Inflammatory macrophage (primary cell): ENCODE measurements at regions not wholly inside any gene's neighbourhood (a gene's known extent, or its start where the extent isn't known, plus 50 kb on each side); places are given as distances from the start of the nearest gene placed in this dataset.

Source experiments
- DNase-seq, 2 donors: peaks; one replicate each; pipeline ENCODE4 v3.0.0-alpha.2; 2020 to 2022

- DNase-seq, result no peak
Observed at GRCh38 chr15:69505956-69506556, 53.4 kb downstream of the RPLP1 start.

- peak; percentile 53 to 69 for DNase-seq
Observed at GRCh38 chr15:69508659-69509058, 56.0 kb downstream of the RPLP1 start.

GRCh38 chr15:69509131-69509530 is 56.5 kb downstream of the RPLP1 start:
- DNase-seq, result peak in 1 of 2 donors; percentile 19

GRCh38 chr15:69510556-69510955 is 57.9 kb downstream of the RPLP1 start:
- DNase-seq, result no peak

- no peak for DNase-seq
Observed at GRCh38 chr15:69511015-69511414, 58.4 kb downstream of the RPLP1 start.

- DNase-seq, result no peak
Observed at GRCh38 chr15:69511716-69512340, 59.2 kb downstream of the RPLP1 start.

GRCh38 chr15:69513450-69513960 is 60.9 kb downstream of the RPLP1 start:
- DNase-seq, result peak; percentile 7 to 16

GRCh38 chr15:69513986-69514385 is 61.4 kb downstream of the RPLP1 start:
- no peak for DNase-seq

- peak; percentile 48 to 69 for DNase-seq
Observed at GRCh38 chr15:69515508-69515907, 62.9 kb downstream of the RPLP1 start.

- DNase-seq, result peak in 1 of 2 donors; percentile 65
Observed at GRCh38 chr15:69515926-69516325, 63.3 kb downstream of the RPLP1 start.

- no peak for DNase-seq
Observed at GRCh38 chr15:69517052-69517451, 64.4 kb downstream of the RPLP1 start.

GRCh38 chr15:69518806-69519205 is 66.2 kb downstream of the RPLP1 start:
- peak; percentile 29 to 80 for DNase-seq

GRCh38 chr15:69520067-69520466 is 67.4 kb downstream of the RPLP1 start:
- no peak for DNase-seq

GRCh38 chr15:69522361-69522760 is 69.7 kb downstream of the RPLP1 start:
- no peak for DNase-seq

- peak; percentile 61 to 77 for DNase-seq
Observed at GRCh38 chr15:69523010-69524001, 70.7 kb downstream of the RPLP1 start.

GRCh38 chr15:69524296-69524695 is 71.7 kb downstream of the RPLP1 start:
- DNase-seq, result no peak

- DNase-seq, result no peak
Observed at GRCh38 chr15:69524814-69525213, 72.2 kb downstream of the RPLP1 start.

GRCh38 chr15:69525543-69525942 is 72.9 kb downstream of the RPLP1 start:
- no peak for DNase-seq

GRCh38 chr15:69526081-69527061 is 73.8 kb downstream of the RPLP1 start:
- DNase-seq, result no peak

- DNase-seq, result no peak
Observed at GRCh38 chr15:69529141-69529540, 76.5 kb downstream of the RPLP1 start.

GRCh38 chr15:69529961-69530633 is 77.5 kb downstream of the RPLP1 start:
- DNase-seq, result no peak
